Activated T-cell treated with anti-CD3 and anti-CD28 coated beads, Interleukin-2, amount 50 U/mL, for 4 hours (primary cell): ENCODE measurements at regions not wholly inside any gene's neighbourhood (a gene's known extent, or its start where the extent isn't known, plus 50 kb on each side); places are given as distances from the start of the nearest gene placed in this dataset.

Experiments
- ATAC-seq, 2 donors: fragments of 200-7000 bp; cut with Tn5 transposase; one replicate each; pipeline ENCODE4 v1.10.0; 2021
- DNase-seq: peaks from one replicate; pipeline ENCODE4 v3.0.0-alpha.2; 2020
- H3K27me3 Mint-ChIP-seq: one replicate; pipeline ENCODE4 v1.8.0; 2021; ENCODE audit warnings: low read depth, mixed read lengths
- H3K36me3 Mint-ChIP-seq: one replicate; pipeline ENCODE4 v1.8.0; 2022; ENCODE audit warnings: mixed read lengths; ENCODE audit not compliant: insufficient read depth
- H3K4me1 Mint-ChIP-seq: one replicate; pipeline ENCODE4 v1.8.0; 2021; ENCODE audit warnings: low read depth, mixed read lengths
- H3K4me3 Mint-ChIP-seq: one replicate; pipeline ENCODE4 v1.8.0; 2021; ENCODE audit warnings: mild to moderate bottlenecking, moderate library complexity, mixed read lengths
- H3K9me3 Mint-ChIP-seq: one replicate; pipeline ENCODE4 v1.8.0; 2021; ENCODE audit warnings: mixed read lengths

DNA sequence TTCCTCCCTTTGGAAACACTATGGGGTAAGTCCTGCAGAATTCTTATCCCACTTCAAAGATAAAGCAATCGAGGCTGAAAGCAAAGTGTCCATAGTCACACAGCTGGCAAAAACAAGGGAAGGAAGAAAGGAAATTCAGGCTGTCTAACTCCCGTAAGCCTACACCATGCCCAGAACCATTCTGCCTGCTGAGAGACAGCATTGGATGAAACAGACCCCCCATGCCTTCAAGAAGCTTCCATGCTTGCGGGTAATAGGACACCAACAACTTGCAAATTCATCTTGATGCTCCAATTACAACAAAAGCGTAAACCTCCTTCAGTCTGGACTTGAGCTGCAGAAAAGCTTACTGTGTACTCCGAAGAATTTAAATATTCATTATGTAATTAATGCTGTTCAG is 181.1 kb upstream of the WWC1 start:
- H3K4me1 Mint-ChIP-seq: no peaks in the 10 kb centered on the region
- peaks cover 8% of the 10 kb centered on the region for H3K27me3 Mint-ChIP-seq
- DNase-seq (no peak), ATAC-seq (no peak)
- H3K36me3 Mint-ChIP-seq: no peaks in the 10 kb centered on the region
- no peaks in the 10 kb centered on the region for H3K9me3 Mint-ChIP-seq
- no peak overlapping the region for H3K4me3 Mint-ChIP-seq

DNA sequence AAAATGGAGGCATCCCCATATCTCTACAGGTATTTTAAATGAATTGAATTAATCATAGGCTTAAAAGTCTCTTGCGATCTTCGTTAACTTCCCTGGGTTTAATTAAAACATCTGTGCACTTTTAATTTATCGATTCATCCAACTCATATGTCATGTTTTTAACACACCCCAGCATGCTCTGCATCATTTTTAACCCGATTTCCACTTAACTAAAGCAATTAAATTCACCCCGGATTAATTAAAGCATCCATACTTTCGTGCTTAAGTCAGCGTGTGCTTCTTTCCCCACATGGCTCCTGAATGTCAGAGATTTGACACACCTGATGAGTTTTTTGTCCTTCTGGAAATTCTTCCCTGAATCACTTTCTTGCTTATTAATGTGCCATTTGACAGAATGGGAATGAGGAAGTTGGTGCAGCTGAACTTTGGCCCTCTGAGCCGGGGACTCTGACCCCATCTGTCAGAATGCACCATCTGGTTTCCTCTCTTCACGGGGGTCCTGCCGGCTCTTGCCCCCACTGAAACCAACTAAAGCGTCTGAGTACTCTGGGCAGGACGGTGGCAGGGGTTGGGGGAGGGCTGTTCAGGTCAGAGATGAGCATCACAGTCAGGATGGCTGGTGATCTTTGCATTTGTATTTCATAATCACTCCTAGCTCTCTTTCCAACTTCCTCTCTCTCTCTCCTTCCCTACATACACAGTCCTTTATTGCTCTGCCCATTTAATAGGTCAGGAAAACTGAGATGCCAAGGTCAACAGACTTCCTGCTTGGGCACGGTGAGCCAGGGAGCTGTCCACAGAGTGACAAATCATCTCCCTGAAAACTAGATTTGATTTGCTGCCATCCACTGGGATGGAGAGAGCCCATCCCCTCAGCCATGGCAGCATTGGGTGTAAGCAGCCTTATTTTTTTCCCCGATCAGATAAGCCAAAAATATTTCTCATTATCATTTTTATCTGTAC is 180.3 kb upstream of the WWC1 start:
- ATAC-seq (no peak), DNase-seq (no peak)
- H3K4me3 Mint-ChIP-seq: no peak overlapping the region
- no peaks in the 10 kb centered on the region for H3K4me1 Mint-ChIP-seq
- no peaks in the 10 kb centered on the region for H3K36me3 Mint-ChIP-seq
- peaks cover 8% of the 10 kb centered on the region for H3K27me3 Mint-ChIP-seq
- H3K9me3 Mint-ChIP-seq: no peaks in the 10 kb centered on the region

DNA sequence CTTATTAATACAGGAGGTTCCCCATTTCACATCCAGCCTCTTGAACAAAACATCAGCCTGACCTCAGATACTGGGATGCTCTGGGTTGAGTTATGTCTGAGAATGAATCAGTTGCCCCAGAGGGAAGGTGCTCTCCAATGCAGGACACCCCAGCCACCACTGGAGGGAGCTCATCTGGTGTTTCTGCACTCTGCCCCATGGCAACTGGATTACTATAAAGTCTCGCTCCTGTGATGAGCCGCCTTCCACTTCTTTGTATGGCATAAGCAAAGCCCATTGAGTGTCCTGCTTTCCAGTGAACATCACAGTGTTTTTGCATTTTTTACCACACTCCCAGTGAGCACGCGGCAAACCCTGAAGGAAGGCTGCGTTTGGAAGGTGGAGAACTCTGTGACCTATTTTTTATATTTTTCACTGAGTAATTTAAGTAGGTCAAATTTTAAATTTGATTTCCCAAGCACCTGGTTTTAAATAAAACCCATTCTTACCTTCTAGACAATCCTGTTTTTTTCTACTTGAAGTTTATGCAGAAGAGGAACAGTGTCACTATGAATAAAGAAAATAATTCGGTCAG is 176.9 kb upstream of the WWC1 start:
- no peaks in the 10 kb centered on the region for H3K36me3 Mint-ChIP-seq
- DNase-seq (peak; percentile 24), ATAC-seq (peak; percentile 55 to 81)
- H3K4me1 Mint-ChIP-seq: no peaks in the 10 kb centered on the region
- H3K4me3 Mint-ChIP-seq: no peak overlapping the region
- peaks cover 7% of the 10 kb centered on the region for H3K27me3 Mint-ChIP-seq
- H3K9me3 Mint-ChIP-seq: no peaks in the 10 kb centered on the region

DNA sequence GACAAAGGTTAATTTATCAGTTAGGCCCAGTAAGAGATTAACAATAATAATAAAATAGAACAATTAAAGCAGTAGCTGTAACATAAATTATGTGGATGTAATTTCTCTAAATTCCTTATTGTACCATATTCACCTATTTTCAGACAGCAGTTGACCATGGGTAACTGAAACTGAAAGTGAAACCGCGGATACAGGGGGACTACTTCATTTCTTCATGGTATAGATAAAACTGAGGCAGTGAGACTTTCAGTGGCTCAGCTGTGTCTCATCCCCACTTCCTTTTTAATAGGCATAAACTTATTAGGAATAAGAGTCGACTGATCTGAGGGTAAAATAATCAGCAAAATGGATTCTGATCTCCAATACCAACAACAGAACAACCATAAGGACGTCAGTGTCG is 174.0 kb upstream of the WWC1 start:
- Mint-ChIP-seq H3K9me3 (no peaks in the 10 kb centered on the region), H3K36me3 (no peaks in the 10 kb centered on the region), H3K27me3 (no peaks in the 10 kb centered on the region), H3K4me3 (no peak overlapping the region), H3K4me1 (no peaks in the 10 kb centered on the region)
- no peak for DNase-seq
- ATAC-seq: no peak

DNA sequence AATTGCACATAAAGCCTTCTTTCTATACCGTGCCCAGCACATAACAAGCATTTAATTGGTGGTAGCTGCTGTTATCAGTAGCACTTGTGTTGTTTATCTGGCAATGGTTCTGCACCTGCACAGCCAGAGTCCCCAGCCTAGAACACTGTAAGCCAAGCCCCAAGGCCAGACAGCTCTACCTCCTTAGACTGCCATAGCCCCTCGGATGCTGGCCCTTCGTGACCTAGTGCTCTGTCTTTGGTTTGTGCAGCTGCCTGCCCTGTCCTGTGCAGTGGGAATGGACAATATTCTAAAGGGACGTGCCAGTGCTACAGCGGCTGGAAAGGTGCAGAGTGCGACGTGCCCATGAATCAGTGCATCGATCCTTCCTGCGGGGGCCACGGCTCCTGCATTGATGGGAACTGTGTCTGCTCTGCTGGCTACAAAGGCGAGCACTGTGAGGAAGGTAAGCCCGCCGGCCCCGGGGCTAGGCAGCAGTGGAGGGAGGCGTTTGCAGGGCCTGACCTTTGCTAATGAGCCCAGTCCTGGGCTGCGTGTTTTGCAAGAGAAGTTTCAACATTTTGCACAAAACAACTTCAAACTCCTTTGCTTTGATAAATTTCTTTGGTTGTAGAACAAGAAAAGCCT is 173.3 kb upstream of the WWC1 start:
- H3K9me3 Mint-ChIP-seq: no peaks in the 10 kb centered on the region
- no peaks in the 10 kb centered on the region for H3K27me3 Mint-ChIP-seq
- no peak for ATAC-seq
- H3K36me3 Mint-ChIP-seq: no peaks in the 10 kb centered on the region
- no peaks in the 10 kb centered on the region for H3K4me1 Mint-ChIP-seq
- no peak for DNase-seq
- no peak overlapping the region for H3K4me3 Mint-ChIP-seq

DNA sequence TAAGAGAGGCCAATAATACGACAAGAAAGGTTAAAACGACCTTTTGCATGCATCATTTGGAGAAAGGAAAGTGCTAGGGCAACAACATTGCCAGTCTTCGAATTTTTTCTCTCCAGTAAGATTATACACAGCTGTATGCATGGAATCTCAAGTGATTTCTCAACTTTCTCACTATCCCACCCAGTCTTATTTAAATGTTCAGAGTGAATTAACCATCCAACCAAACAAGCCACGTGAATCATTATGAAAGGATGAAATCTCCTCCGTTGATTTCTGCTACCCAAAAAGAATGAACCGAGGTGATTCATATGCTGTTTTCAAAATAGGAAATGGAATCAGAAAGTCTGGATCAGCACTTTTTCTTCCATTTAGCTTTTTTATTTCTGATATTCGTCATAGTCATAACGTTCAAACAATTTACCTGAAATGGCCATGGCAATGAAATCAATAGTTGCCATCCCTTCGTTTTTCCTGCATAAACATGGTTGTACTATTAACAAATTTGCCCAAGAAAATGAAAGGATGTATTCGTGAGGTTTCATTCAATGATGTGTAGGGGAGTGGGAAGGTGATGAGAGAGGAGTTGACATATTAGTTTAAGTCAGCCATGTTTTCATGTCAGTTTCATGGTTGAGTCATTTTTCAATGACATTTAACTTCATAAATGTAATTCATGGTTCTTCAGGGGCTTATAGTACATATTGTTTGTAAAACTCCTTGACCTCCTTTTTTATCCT is 170.9 kb upstream of the WWC1 start:
- Mint-ChIP-seq H3K4me3 (no peak overlapping the region), H3K36me3 (no peaks in the 10 kb centered on the region), H3K4me1 (peaks cover 2% of the 10 kb centered on the region), H3K9me3 (no peaks in the 10 kb centered on the region), H3K27me3 (no peaks in the 10 kb centered on the region)
- peak in 1 of 2 donors; percentile 67 for ATAC-seq
- DNase-seq: no peak

DNA sequence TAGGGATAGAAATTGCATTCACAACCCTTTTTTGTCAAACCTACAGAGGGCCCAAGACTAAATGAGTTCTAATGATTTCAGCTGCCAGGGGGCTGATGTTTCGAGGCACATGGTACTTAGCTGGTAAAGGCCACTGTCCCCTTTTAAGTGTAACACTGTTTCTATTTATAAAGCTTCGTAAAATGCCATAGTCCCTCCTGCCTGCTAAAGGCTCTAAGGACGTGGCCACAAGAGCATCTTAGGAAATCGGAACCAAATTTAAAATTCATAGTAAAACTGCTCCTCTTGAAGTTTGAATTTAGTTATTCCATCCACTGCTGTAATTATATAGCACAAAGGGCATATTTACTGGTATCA is 170.3 kb upstream of the WWC1 start:
- Mint-ChIP-seq H3K4me3 (no peak overlapping the region), H3K9me3 (no peaks in the 10 kb centered on the region), H3K4me1 (peaks cover 2% of the 10 kb centered on the region), H3K36me3 (no peaks in the 10 kb centered on the region), H3K27me3 (no peaks in the 10 kb centered on the region)
- DNase-seq (no peak), ATAC-seq (no peak)

DNA sequence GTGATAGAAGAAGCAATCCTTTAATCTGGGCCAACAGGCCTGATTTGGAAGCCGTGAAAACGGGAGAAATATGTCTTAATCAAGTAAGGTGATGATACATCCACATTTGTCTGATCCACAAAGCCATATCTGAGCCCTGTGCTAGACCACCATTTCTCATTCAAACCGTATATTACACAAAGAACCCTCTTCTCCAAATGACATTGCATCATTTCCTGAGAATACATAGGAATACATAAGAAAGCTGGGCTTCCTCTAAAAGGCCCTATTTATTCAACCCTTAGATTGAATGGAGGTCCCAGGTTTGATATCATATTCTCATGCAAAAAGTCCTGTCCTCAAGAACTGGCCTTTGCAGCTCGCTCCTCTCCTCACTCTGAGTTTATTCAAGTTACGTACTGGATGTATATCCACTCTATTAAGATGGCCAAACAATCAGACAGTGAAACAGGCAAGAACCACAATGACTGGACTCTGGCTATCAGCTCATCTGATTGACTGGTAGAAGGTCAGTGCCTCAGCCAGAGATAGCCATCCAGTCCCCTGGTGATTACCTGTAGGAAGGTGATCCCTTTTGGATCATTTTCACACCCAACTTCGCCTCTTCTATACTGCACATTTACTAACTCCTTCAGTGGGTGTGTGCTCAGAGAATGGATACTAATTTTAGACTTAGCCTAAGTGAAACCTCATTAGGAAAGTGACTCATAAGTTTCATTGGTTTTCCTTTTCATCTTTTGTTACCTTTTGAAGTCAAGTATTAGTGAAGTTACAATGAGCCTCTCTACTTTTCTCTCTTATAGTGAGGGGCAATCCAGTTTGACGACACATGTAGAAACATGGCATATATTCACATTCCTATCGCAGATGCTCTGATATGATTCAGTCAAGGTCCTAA is 167.6 kb upstream of the WWC1 start:
- no peaks in the 10 kb centered on the region for H3K36me3 Mint-ChIP-seq
- H3K27me3 Mint-ChIP-seq: no peaks in the 10 kb centered on the region
- no peak overlapping the region for H3K4me3 Mint-ChIP-seq
- H3K4me1 Mint-ChIP-seq: peaks cover 2% of the 10 kb centered on the region
- DNase-seq (no peak), ATAC-seq (peak in 1 of 2 donors; percentile 64)
- H3K9me3 Mint-ChIP-seq: no peaks in the 10 kb centered on the region

DNA sequence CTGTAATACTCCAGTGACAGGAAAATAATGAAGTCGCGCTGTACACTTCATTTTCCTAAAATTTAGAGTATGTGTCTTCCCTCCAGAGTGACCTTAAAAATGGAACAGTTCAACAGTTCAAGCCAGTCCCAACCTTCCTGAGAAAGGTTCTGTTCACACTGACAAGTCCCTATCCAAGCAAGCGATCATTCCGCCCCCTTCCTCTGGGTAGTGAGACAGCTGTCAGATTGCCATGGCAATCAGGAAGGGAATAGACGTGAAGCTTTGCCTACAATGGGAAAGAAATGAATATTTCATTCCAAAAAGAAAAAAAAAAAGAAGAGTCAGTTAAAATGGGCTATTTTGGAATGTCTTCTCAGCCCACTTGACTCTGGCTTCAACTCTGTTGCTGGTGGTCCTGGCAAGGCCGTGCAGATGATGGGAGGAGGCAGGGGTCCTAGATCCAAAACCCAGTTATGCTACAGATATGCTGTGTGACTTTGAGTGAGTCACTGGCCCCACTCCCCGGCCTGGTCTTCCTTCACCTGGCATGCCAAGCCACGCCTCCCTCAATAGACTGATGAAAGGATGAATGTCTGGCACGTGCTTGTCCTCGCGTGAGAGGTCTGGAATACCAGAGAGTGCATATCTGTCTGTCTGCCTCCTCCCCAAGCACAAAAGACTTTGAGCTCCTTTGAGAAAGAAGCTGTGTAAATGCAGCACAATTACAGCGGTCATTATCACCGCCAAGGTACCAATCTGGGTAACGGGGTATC is 165.8 kb upstream of the WWC1 start:
- H3K4me3 Mint-ChIP-seq: no peak overlapping the region
- H3K9me3 Mint-ChIP-seq: no peaks in the 10 kb centered on the region
- ATAC-seq (no peak), DNase-seq (no peak)
- H3K4me1 Mint-ChIP-seq: peaks cover 2% of the 10 kb centered on the region
- no peaks in the 10 kb centered on the region for H3K27me3 Mint-ChIP-seq
- H3K36me3 Mint-ChIP-seq: no peaks in the 10 kb centered on the region

DNA sequence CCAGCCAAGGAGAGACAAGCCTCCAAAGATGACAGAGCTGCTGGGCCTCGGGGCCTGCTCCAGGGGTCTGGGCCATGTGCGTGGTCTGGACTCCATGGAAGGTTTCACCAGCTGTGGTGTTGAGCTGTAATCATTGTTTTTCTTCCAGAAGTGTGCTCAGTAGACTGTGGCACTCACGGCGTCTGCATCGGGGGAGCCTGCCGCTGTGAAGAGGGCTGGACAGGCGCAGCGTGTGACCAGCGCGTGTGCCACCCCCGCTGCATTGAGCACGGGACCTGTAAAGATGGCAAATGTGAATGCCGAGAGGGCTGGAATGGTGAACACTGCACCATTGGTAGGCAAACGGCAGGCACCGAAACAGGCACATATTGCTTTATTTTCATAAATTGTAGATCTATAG is 164.8 kb upstream of the WWC1 start:
- Mint-ChIP-seq H3K27me3 (no peaks in the 10 kb centered on the region), H3K4me3 (no peak overlapping the region), H3K36me3 (no peaks in the 10 kb centered on the region), H3K4me1 (peaks cover 2% of the 10 kb centered on the region), H3K9me3 (no peaks in the 10 kb centered on the region)
- ATAC-seq: no peak
- no peak for DNase-seq

DNA sequence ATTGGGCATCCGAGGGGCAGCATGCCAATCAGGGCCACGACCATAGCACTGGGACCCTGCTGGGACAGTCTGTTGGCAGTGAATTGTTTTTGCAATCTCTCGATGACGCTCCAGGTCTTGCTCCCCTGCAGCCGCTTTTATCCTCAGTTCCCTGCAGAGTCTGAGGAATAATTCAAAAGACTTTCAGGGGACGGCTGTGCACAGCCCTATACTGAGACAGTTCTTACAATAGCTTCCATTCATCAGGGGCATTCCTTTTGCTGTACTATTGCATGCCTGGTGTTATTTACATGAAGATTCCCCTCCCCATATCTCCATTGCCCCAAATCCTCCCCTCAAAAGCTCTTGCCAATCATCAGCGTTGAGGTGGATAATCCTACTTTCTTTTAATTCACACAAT is 163.3 kb upstream of the WWC1 start:
- no peak overlapping the region for H3K4me3 Mint-ChIP-seq
- no peak for ATAC-seq
- no peaks in the 10 kb centered on the region for H3K27me3 Mint-ChIP-seq
- no peaks in the 10 kb centered on the region for H3K9me3 Mint-ChIP-seq
- no peaks in the 10 kb centered on the region for H3K36me3 Mint-ChIP-seq
- DNase-seq: no peak
- peaks cover 2% of the 10 kb centered on the region for H3K4me1 Mint-ChIP-seq

DNA sequence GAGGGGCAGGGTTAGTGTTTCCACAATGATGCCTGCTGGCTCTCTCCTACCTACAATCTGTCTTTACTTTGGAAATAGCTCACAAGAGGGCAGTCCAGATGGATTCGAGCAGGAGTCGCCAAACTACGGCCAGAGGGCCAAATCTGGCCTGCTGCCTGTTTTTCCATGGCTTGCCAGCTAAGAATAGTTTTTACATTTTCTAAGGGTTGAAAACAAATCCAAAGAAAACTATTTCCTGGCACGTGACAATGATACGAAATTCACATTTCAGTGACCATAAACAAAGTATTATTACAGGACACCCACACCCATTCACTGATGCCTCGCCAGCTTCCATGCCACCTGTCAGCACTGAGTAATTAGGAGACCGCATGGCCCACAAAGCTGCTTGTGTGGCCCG is 162.9 kb upstream of the WWC1 start:
- Mint-ChIP-seq H3K9me3 (no peaks in the 10 kb centered on the region), H3K27me3 (no peaks in the 10 kb centered on the region), H3K4me1 (peaks cover 2% of the 10 kb centered on the region), H3K4me3 (no peak overlapping the region), H3K36me3 (no peaks in the 10 kb centered on the region)
- ATAC-seq (no peak), DNase-seq (no peak)

DNA sequence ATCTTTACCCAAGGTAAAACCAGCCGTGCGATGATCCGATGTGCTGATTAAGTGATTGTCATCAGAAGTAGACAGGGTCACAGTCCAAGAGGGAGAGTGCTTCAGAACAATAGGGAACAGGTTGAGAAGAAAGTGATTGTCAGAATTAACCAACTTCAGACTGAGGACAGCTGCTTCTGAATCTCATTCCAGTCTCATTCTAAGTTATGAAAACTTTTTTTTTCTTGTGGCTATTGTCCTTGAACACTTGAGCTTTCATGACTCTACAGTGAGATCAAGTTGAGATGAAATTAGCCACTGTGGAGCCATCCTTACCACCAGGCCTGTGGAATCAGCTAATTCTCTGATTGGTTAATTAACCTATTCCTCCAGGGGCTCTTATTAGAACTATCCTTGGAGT is 159.9 kb upstream of the WWC1 start:
- Mint-ChIP-seq H3K36me3 (no peaks in the 10 kb centered on the region), H3K9me3 (no peaks in the 10 kb centered on the region), H3K27me3 (no peaks in the 10 kb centered on the region), H3K4me1 (no peaks in the 10 kb centered on the region), H3K4me3 (no peak overlapping the region)
- ATAC-seq (no peak), DNase-seq (no peak)
